ENCODE measurements at regions not wholly inside any gene's neighbourhood (a gene's known extent, or its start where the extent isn't known, plus 50 kb on each side); places are given as distances from the start of the nearest gene placed in this dataset.

GRCh38 chr1:209311770-209312169, 271.7 kb upstream of the CAMK1G start:
- Histone ChIP-seq H2AFZ (ENCODE audit: low read depth, low read length) (no peak overlapping the region), H3F3A (ENCODE audit: insufficient read depth, low read length, poor library complexity, severe bottlenecking) (no peaks in the 10 kb centered on the region), H4K20me1 (ENCODE audit: insufficient read depth) (no peaks in the 10 kb centered on the region), H3K36me3 (ENCODE audit: insufficient read depth, low read length) (no peaks in the 10 kb centered on the region), H3K27ac (ENCODE audit: low read length) (no peak overlapping the region), H3K27me3 (ENCODE audit: insufficient read depth, low read depth, low read length) (no peaks in the 10 kb centered on the region), H3K9ac (ENCODE audit: low read length) (no peak overlapping the region), H3K79me2 (replicated peaks; ENCODE audit: insufficient read depth, low read length) (no peaks in the 10 kb centered on the region), H3K9me3 (ENCODE audit: low read length) (no peaks in the 10 kb centered on the region), H3K9me2 (ENCODE audit: insufficient read depth, low read length) (no peaks in the 10 kb centered on the region), H3K4me2 (ENCODE audit: low read length) (no peak overlapping the region), H3K4me3 (ENCODE audit: low read length) (no peak overlapping the region)
- TF ChIP-seq EZH2 (IDR thresholded peaks at IDR 0.05; ENCODE audit: borderline replicate concordance, insufficient read depth, low read length, poor library complexity, severe bottlenecking) = no peak
- TF ChIP-seq CTCF (IDR thresholded peaks at IDR 0.05; ENCODE audit: poor library complexity, severe bottlenecking) = no peak
- TF ChIP-seq SMC3 (conservative IDR thresholded peaks at IDR 0.05; ENCODE audit: poor library complexity) = no peak
- TF ChIP-seq POLR2AphosphoS5 (IDR thresholded peaks at IDR 0.05) = peak; percentile 78
- TF ChIP-seq TAF1 (IDR thresholded peaks at IDR 0.05; ENCODE audit: low read depth) = no peak
- no peak for TF ChIP-seq RAD21 (conservative IDR thresholded peaks at IDR 0.05)
- TF ChIP-seq MXI1 (conservative IDR thresholded peaks at IDR 0.05; ENCODE audit: poor library complexity, severe bottlenecking) = peak; percentile 47
- TF ChIP-seq EP300 (conservative IDR thresholded peaks at IDR 0.05; ENCODE audit: poor library complexity, severe bottlenecking) = peak; percentile 96
- no peak for TF ChIP-seq REST (IDR thresholded peaks at IDR 0.05; ENCODE audit: borderline replicate concordance)

GRCh38 chr1:209316929-209317328, 266.6 kb upstream of the CAMK1G start:
- H4K20me1 ChIP-seq (ENCODE audit: insufficient read depth) = no peaks in the 10 kb centered on the region
- no peak overlapping the region for H3K4me3 ChIP-seq (ENCODE audit: low read length)
- no peak overlapping the region for H2AFZ ChIP-seq (ENCODE audit: low read depth, low read length)
- no peaks in the 10 kb centered on the region for H3F3A ChIP-seq (ENCODE audit: insufficient read depth, low read length, poor library complexity, severe bottlenecking)
- no peak for TF ChIP-seq SMC3 (conservative IDR thresholded peaks at IDR 0.05; ENCODE audit: poor library complexity)
- TF ChIP-seq POLR2AphosphoS5 (IDR thresholded peaks at IDR 0.05) = no peak
- no peak for TF ChIP-seq RAD21 (conservative IDR thresholded peaks at IDR 0.05)
- no peak for TF ChIP-seq TAF1 (IDR thresholded peaks at IDR 0.05; ENCODE audit: low read depth)
- no peak for TF ChIP-seq MXI1 (conservative IDR thresholded peaks at IDR 0.05; ENCODE audit: poor library complexity, severe bottlenecking)
- TF ChIP-seq EP300 (conservative IDR thresholded peaks at IDR 0.05; ENCODE audit: poor library complexity, severe bottlenecking) = no peak
- no peak for TF ChIP-seq CTCF (IDR thresholded peaks at IDR 0.05; ENCODE audit: poor library complexity, severe bottlenecking)
- TF ChIP-seq REST (IDR thresholded peaks at IDR 0.05; ENCODE audit: borderline replicate concordance) = no peak
- no peak for TF ChIP-seq EZH2 (IDR thresholded peaks at IDR 0.05; ENCODE audit: borderline replicate concordance, insufficient read depth, low read length, poor library complexity, severe bottlenecking)
- H3K27me3 ChIP-seq (ENCODE audit: insufficient read depth, low read depth, low read length) = no peaks in the 10 kb centered on the region
- no peaks in the 10 kb centered on the region for H3K79me2 ChIP-seq (replicated peaks; ENCODE audit: insufficient read depth, low read length)
- no peak overlapping the region for H3K27ac ChIP-seq (ENCODE audit: low read length)
- no peaks in the 10 kb centered on the region for H3K9me3 ChIP-seq (ENCODE audit: low read length)
- H3K9me2 ChIP-seq (ENCODE audit: insufficient read depth, low read length) = no peaks in the 10 kb centered on the region
- no peak overlapping the region for H3K4me2 ChIP-seq (ENCODE audit: low read length)
- H3K9ac ChIP-seq (ENCODE audit: low read length) = no peak overlapping the region
- no peaks in the 10 kb centered on the region for H3K36me3 ChIP-seq (ENCODE audit: insufficient read depth, low read length)
